GM12872 (cell line): ENCODE measurements at regions not wholly inside any gene's neighbourhood (a gene's known extent, or its start where the extent isn't known, plus 50 kb on each side); places are given as distances from the start of the nearest gene placed in this dataset.

Experiments used
- TF ChIP-seq, protein P1 (sequence below): IDR thresholded peaks from 3 replicates; pipeline ENCODE4 v1.5.1; 2011; ENCODE audit warnings: low read depth, mild to moderate bottlenecking, low read length, moderate library complexity; ENCODE audit not compliant: insufficient read depth

DNA sequence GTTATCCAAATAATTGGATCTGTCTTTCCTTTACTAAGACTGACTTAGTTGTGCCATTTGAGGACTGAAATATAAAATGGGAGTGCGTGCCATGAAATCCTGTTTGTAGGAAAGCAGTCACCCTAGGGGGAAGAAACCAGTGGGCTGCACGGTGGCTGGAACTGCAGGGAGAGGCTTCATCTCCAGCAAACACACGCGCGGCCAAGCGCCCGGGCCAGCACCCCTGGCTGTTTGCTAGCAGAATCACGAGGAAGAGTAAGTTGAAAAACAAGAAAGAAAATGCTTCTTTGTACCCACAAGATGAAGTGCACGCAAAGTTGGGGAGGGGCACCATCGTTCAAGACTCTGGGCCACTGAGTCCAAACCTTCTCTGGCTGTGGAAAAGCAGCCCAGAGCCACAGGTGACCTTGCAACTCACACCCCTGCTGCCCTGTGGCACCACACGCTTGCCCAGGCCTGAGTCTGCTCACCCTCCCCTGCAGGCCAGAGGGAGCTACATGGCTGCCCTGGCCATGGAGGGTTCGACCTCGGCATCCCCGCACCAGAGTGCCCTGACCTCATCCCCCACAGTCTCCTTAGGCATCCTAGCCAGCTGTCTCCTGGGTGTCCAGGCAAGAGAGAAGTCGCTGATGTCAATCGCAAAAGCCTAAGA, 55.2 kb downstream of the IRX2 start:
- TF ChIP-seq, protein P1, sequence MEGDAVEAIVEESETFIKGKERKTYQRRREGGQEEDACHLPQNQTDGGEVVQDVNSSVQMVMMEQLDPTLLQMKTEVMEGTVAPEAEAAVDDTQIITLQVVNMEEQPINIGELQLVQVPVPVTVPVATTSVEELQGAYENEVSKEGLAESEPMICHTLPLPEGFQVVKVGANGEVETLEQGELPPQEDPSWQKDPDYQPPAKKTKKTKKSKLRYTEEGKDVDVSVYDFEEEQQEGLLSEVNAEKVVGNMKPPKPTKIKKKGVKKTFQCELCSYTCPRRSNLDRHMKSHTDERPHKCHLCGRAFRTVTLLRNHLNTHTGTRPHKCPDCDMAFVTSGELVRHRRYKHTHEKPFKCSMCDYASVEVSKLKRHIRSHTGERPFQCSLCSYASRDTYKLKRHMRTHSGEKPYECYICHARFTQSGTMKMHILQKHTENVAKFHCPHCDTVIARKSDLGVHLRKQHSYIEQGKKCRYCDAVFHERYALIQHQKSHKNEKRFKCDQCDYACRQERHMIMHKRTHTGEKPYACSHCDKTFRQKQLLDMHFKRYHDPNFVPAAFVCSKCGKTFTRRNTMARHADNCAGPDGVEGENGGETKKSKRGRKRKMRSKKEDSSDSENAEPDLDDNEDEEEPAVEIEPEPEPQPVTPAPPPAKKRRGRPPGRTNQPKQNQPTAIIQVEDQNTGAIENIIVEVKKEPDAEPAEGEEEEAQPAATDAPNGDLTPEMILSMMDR = no peak

DNA sequence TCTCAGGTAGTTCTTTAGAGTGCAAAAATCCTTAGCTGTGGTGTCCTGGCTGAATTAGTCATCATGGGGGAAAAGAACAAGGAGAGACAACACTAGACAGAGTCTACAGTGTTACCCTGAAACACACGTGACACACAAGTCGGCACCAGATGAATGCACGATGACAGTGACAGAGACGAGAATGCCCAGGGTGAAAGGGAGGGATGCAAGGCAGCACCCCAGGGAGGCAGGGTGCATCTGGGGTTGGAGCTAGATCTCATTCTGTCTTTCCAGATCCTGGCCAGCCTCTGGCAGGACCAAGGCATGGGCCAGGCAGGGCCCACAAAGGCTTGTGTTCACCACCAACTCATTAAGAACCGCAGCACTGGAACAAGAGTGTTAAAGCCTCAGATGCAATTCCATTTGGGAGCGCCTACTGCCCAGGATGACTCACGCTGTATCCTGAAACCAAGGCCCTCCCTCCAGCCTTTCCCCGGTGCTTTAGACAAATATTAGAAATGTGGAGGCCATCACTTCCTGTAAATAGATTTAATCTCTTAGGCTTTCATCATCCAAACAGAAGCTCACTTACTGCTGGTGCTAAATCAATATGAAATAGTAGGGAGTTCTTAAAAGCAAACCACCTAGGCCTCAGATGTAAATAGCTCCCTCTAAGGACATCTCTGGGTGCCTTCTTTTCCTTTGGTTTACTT, 56.1 kb downstream of the IRX2 start:
- TF ChIP-seq, protein P1 = no peak

DNA sequence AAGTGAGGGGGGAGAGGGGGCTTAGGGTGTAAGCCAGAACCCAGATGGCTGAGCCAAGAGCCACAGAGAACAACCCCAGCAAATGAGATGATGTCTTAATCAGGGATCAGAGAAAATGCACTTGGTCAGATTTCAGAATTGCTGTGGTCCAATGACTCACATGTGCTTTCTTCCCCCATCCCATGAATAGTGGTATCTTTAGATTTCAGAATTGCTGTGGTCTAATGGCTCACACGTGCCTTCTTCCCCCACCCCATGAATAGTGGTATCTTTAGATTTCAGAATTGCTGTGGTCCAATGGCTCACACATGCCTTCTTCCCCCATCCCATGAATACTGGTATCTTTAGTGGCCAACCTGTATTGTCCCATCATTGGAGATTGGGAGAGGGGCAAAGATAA, 59.9 kb downstream of the IRX2 start:
- TF ChIP-seq, protein P1 = no peak

DNA sequence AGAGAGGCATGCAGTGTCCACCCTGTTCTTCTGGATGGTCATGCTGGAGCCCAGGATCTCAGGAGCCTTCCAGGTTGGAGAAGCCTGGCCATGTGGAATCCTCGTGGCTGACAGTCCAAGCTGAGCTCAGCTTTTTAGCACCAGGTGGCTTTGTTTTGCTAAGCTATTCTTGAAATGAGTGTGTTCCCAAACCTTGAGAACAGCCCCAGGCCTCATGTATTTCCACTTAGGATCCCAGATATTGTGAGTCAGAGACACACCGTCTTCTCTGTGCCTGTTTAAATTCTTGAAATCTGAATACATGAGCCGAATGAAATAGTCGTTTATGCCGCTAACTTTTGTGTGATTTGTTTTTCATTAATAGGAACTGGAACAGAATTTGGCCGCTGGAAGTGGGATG, 61.2 kb downstream of the IRX2 start:
- TF ChIP-seq, protein P1 = no peak

DNA sequence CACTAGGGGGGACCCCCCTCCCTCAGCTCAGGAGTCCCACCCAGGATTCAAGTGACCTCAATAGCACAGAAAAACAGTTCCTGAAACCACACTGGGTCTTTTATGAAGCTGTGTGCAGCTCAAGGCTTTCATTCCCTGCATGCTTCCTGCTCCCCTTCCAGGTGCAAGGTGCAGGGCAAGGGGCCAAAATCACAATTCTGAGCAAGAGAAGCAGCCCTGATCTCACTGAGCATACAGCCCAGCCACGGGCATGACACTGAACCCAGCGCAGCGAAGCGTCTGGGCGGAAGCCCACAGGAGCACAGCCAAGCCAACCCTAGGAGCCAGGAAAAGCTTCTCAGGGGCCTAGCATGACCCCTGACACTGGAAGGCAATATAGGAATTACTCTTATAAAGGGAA, 62.9 kb downstream of the IRX2 start:
- TF ChIP-seq, protein P1 = no peak

DNA sequence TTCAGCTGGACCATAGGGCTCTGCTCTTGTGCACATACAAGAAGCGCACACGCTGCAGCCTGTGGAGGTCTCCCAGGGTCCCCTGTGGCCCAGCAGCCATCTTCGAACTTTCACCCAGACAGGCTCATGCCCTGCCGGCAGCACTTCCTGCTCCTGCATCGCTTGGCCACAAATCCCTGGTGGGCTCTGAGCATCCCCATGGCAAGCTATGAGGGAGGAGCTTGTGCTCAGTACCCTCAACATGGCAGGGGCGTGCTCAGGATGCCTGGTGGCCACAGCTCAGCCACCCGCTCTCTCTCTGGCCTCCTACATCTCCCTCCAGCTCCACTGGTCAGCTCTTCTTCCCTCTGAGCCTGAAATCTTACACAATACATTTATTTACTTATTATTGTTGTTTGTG, 63.7 kb downstream of the IRX2 start:
- TF ChIP-seq, protein P1 = no peak

DNA sequence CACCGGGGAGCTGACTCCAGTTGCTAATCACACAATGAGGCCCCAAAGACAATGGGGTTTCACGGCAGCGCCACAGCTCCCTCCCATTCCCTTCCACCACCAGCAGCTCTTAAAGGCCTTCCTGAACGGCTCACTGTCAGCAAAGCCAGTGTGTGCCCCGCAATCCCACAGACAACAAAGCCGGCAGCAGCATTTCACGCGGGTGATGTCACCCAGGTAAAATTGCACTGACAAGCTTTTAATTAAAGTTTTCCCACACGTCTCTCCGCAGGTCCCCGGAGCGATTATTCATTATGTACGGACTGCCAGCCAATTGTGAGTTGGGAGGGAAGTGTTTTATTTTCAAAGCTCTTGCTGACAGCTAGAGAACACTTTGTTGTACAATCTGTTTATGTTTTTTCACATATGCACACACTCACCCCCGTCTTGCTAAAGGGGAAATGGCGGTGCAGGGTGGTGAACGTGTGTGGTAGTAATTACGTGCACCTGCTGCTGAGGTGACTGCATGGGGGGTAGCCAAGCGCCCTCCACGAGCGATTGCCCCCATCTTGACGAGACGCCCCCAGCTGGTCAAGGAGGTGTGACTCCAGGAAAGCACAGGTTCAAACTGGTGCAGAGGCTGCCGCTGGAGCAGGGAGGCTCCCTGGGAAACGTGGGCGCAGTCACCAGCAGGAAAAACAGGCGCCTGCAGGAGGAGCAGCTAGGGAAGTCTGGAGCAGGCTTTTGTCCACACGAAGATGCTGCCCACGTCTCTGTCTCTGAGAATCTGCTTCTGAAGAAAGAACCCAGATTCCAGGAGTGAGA, 65.0 kb downstream of the IRX2 start:
- TF ChIP-seq, protein P1 = no peak
